ENCODE measurements at regions not wholly inside any gene's neighbourhood (a gene's known extent, or its start where the extent isn't known, plus 50 kb on each side); places are given as distances from the start of the nearest gene placed in this dataset.
A peak's percentile ranks its signal among the peaks of the same experiment; 100 is the strongest.

GRCh38 chr5:101942321-101942882, 353.7 kb downstream of the SLCO4C1 start:
- H3K4me3 ChIP-seq (ENCODE audit: low read depth, low read length), result no peak overlapping the region
- peak; percentile 1 for DNase-seq (ENCODE audit: low read depth)
- TF ChIP-seq, protein P1, sequence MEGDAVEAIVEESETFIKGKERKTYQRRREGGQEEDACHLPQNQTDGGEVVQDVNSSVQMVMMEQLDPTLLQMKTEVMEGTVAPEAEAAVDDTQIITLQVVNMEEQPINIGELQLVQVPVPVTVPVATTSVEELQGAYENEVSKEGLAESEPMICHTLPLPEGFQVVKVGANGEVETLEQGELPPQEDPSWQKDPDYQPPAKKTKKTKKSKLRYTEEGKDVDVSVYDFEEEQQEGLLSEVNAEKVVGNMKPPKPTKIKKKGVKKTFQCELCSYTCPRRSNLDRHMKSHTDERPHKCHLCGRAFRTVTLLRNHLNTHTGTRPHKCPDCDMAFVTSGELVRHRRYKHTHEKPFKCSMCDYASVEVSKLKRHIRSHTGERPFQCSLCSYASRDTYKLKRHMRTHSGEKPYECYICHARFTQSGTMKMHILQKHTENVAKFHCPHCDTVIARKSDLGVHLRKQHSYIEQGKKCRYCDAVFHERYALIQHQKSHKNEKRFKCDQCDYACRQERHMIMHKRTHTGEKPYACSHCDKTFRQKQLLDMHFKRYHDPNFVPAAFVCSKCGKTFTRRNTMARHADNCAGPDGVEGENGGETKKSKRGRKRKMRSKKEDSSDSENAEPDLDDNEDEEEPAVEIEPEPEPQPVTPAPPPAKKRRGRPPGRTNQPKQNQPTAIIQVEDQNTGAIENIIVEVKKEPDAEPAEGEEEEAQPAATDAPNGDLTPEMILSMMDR (conservative IDR thresholded peaks at IDR 0.05; ENCODE audit: low read depth, low read length), result peak; percentile 86

DNA sequence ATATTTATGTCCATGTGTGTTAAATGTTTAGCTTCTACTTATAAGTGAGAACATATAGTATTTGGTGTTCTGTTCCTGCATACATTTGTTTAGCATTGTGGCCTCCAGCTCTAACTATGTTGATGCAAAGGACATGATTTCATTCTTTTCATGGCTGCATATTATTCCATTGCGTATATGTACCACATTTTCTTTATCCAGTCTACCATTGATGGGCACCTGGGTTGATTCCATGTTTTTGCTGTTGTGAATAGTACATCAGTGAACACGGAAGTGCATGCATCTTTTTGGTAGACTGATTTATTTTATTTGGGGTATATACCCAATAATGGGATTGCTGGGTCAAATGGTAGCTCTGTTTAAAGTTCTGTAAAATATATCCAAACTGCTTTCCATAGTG, 359.0 kb downstream of the SLCO4C1 start:
- no peak overlapping the region for H3K4me3 ChIP-seq (ENCODE audit: low read depth, low read length)
- TF ChIP-seq, protein P1 (conservative IDR thresholded peaks at IDR 0.05; ENCODE audit: low read depth, low read length), result no peak

GRCh38 chr5:101935086-101935485, 361.0 kb downstream of the SLCO4C1 start:
- TF ChIP-seq, protein P1 (conservative IDR thresholded peaks at IDR 0.05; ENCODE audit: low read depth, low read length), result no peak
- no peak overlapping the region for H3K4me3 ChIP-seq (ENCODE audit: low read depth, low read length)
- DNase-seq (ENCODE audit: low read depth), result no peak

More for the DNA sequence above, 359.0 kb downstream of the SLCO4C1 start:
- DNase-seq (ENCODE audit: low read depth), result no peak

- DNase-seq (ENCODE audit: low read depth), result no peak
- TF ChIP-seq, protein P1 (conservative IDR thresholded peaks at IDR 0.05; ENCODE audit: low read depth, low read length), result no peak
- H3K4me3 ChIP-seq (ENCODE audit: low read depth, low read length), result no peak overlapping the region
These were observed 363.5 kb downstream of the SLCO4C1 start for GRCh38 chr5:101932599-101932998.

DNA sequence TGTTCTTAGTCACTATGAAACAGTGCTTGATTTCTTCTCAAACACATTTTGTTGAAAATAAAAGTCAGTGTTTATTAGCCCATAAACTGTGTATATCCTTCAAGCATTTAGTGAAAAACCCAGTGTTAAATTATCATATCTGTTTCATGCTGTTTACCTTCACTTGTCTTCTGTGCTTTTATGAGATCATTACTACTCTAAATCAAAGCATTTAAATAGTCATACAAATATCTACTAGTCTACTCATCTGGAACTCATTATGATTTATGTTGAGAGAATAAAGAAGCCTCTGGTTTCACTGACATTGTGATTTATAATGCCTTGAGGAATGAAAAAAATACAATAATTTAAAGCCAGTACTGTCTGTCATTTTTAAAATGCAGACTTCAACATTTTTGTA, 366.5 kb downstream of the SLCO4C1 start:
- TF ChIP-seq, protein P1 (conservative IDR thresholded peaks at IDR 0.05; ENCODE audit: low read depth, low read length), result no peak
- DNase-seq (ENCODE audit: low read depth), result no peak
- no peak overlapping the region for H3K4me3 ChIP-seq (ENCODE audit: low read depth, low read length)

- TF ChIP-seq, protein P1 (conservative IDR thresholded peaks at IDR 0.05; ENCODE audit: low read depth, low read length), result no peak
- no peak overlapping the region for H3K4me3 ChIP-seq (ENCODE audit: low read depth, low read length)
- no peak for DNase-seq (ENCODE audit: low read depth)
These were observed 378.9 kb downstream of the SLCO4C1 start for GRCh38 chr5:101917166-101917565.

DNA sequence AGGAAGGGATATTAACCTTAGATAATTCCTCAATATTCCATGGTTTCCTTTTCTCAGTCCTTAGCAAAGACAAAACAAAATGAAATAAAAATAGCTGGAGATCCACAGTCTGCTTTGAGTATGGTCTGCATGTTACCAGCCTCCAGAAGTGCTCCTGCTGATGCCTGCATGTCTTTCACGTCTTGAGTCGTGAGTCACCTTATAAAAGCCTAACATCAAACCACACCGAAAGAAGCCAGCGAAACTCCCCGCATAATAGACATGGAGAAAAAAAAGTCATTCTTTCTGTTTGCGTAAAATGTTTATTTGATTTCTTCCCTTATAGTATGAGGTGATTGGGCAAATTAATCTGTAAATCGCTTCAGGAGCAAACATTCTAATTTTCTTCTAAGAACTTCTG, 380.5 kb downstream of the SLCO4C1 start:
- no peak for DNase-seq (ENCODE audit: low read depth)
- TF ChIP-seq, protein P1 (conservative IDR thresholded peaks at IDR 0.05; ENCODE audit: low read depth, low read length), result no peak
- no peak overlapping the region for H3K4me3 ChIP-seq (ENCODE audit: low read depth, low read length)
